Trophoblast cell (in vitro differentiated cells and primary cell): ENCODE measurements at regions not wholly inside any gene's neighbourhood (a gene's known extent, or its start where the extent isn't known, plus 50 kb on each side); places are given as distances from the start of the nearest gene placed in this dataset.

Experiments used
- DNase-seq, 2 donors: peaks; one replicate each; pipeline ENCODE4 v3.0.0-alpha.2; 2016
- H2AFZ ChIP-seq: 2 replicates; pipeline ENCODE4 v1.6.1; 2013; ENCODE audit warnings: low read length, moderate library complexity, mild to moderate bottlenecking; ENCODE audit not compliant: insufficient read depth, poor library complexity
- H2AK5ac ChIP-seq: 2 replicates; pipeline ENCODE4 v1.6.1; 2013; ENCODE audit warnings: mild to moderate bottlenecking, low read length
- H2BK120ac ChIP-seq: 2 replicates; pipeline ENCODE4 v1.6.1; 2013; ENCODE audit warnings: low read length, mild to moderate bottlenecking, moderate library complexity; ENCODE audit not compliant: insufficient read depth, poor library complexity
- H2BK12ac ChIP-seq: 2 replicates; pipeline ENCODE4 v1.6.1; 2013; ENCODE audit warnings: mild to moderate bottlenecking, low read length, moderate library complexity
- H2BK5ac ChIP-seq: 2 replicates; pipeline ENCODE4 v1.6.1; 2013; ENCODE audit warnings: low read length, low read depth, moderate library complexity, mild to moderate bottlenecking; ENCODE audit not compliant: poor library complexity
- H3K14ac ChIP-seq: 2 replicates; pipeline ENCODE4 v1.6.1; 2013; ENCODE audit warnings: mild to moderate bottlenecking, low read length
- H3K18ac ChIP-seq: 2 replicates; pipeline ENCODE4 v1.6.1; 2013; ENCODE audit warnings: mild to moderate bottlenecking, low read length
- H3K23ac ChIP-seq: 2 replicates; pipeline ENCODE4 v1.6.1; 2013; ENCODE audit warnings: low read length
- H3K27ac ChIP-seq: 2 replicates; pipeline ENCODE4 v1.5.1; 2013; ENCODE audit warnings: low read depth, mild to moderate bottlenecking, inconsistent platforms, low read length, moderate library complexity
- H3K27me3 ChIP-seq: 2 replicates; pipeline ENCODE4 v1.6.1; 2013; ENCODE audit warnings: inconsistent platforms, mild to moderate bottlenecking, low read length, moderate library complexity; ENCODE audit not compliant: insufficient read depth
- H3K36me3 ChIP-seq, 2 experiments: 1 replicate in 1 of 2; 2 replicates in 1 of 2; pipeline ENCODE4 v1.6.1; 2013; ENCODE audit warnings: low read length in 2 of 2, mild to moderate bottlenecking in 2 of 2, moderate library complexity in 1 of 2; ENCODE audit not compliant: insufficient read depth in 2 of 2, control insufficient read depth in 1 of 2
- H3K4ac ChIP-seq: 2 replicates; pipeline ENCODE4 v1.6.1; 2013; ENCODE audit warnings: low read depth, mild to moderate bottlenecking, low read length, moderate library complexity
- H3K4me1 ChIP-seq, 2 experiments: 1 replicate in 1 of 2; 2 replicates in 1 of 2; pipeline ENCODE4 v1.6.1; 2013; ENCODE audit warnings: low read length in 2 of 2, mild to moderate bottlenecking in 2 of 2, moderate library complexity in 1 of 2; ENCODE audit not compliant: insufficient read depth in 2 of 2, control insufficient read depth in 1 of 2
- H3K4me2 ChIP-seq: 2 replicates; pipeline ENCODE4 v1.6.1; 2013; ENCODE audit warnings: inconsistent platforms, mild to moderate bottlenecking, low read length, moderate library complexity
- H3K4me3 ChIP-seq: 2 replicates; pipeline ENCODE4 v1.5.1; 2013; ENCODE audit warnings: mild to moderate bottlenecking, low read depth, low read length, inconsistent platforms
- H3K79me1 ChIP-seq: one replicate; pipeline ENCODE4 v1.6.1; 2013; ENCODE audit warnings: low read length
- H3K79me2 ChIP-seq: 2 replicates; pipeline ENCODE4 v1.6.1; 2013; ENCODE audit warnings: low read length, mild to moderate bottlenecking; ENCODE audit not compliant: control insufficient read depth, insufficient read depth, poor library complexity
- H3K9ac ChIP-seq: 2 replicates; pipeline ENCODE4 v1.6.1; 2013; ENCODE audit warnings: mild to moderate bottlenecking, low read length
- H3K9me3 ChIP-seq: 2 replicates; pipeline ENCODE4 v1.6.1; 2013; ENCODE audit warnings: low read depth, mild to moderate bottlenecking, control low read depth, inconsistent platforms, low read length; ENCODE audit not compliant: insufficient read depth
- H4K12ac ChIP-seq: 2 replicates; pipeline ENCODE4 v1.6.1; 2013; ENCODE audit warnings: low read depth, mild to moderate bottlenecking, low read length, moderate library complexity
- H4K8ac ChIP-seq: 2 replicates; pipeline ENCODE4 v1.6.1; 2013; ENCODE audit warnings: low read depth, mild to moderate bottlenecking, low read length, moderate library complexity
- H4K91ac ChIP-seq: one replicate; pipeline ENCODE4 v1.6.1; 2013; ENCODE audit warnings: low read depth, mild to moderate bottlenecking, low read length, moderate library complexity
- WGBS: extraction: QIAGEN DNeasy Blood & Tissue Kit; methylation state at CpG from one replicate; pipeline ENCODE4 v1.1.7; 2013; ENCODE audit warnings: missing lambda C conversion rate; ENCODE audit not compliant: insufficient read length, insufficient coverage; ENCODE audit errors: extremely low coverage; 5-methylcytosine and 5-hydroxymethylcytosine counted together

DNA sequence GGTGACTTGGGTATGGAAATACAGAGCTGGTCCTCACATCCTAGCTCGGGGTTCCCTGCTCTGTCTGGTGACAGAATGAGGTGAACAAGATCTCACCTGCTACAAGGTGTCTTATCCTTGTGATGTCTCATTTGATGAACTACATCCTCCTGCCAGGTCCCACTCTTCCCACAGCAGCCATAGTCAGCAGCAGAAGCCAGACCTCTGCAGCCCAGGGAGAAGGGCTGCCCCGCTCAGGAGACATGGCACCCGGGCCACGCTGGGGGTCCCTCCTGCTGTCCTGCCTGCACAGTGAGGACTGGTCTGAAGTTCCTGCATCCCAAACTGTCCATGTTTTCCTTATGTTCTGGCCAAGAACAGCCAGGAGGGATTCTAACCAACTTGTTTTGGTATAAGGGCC is 414.1 kb downstream of the CTTN start:
- Histone ChIP-seq H3K4ac (no peak overlapping the region), H3K79me1 (no peaks in the 10 kb centered on the region), H3K18ac (no peak overlapping the region), H3K9me3 (peaks cover 2% of the 10 kb centered on the region), H3K27me3 (no peaks in the 10 kb centered on the region), H2BK5ac (no peak overlapping the region), H3K9ac (no peak overlapping the region), H4K12ac (no peak overlapping the region), H3K23ac (no peak overlapping the region), H2BK12ac (no peak overlapping the region), H2BK120ac (no peak overlapping the region), H2AFZ (no peak overlapping the region), H3K27ac (no peak overlapping the region), H4K91ac (no peak overlapping the region), H3K79me2 (no peaks in the 10 kb centered on the region), H3K4me3 (no peak overlapping the region), H3K14ac (no peak overlapping the region), H3K36me3 (no peaks in the 10 kb centered on the region), H3K4me2 (no peak overlapping the region), H3K4me1 (no peaks in the 10 kb centered on the region), H4K8ac (no peak overlapping the region), H2AK5ac (no peak overlapping the region)
- WGBS: no CpG with 5 or more reads among the region's 4 CpGs
- no peak for DNase-seq

DNA sequence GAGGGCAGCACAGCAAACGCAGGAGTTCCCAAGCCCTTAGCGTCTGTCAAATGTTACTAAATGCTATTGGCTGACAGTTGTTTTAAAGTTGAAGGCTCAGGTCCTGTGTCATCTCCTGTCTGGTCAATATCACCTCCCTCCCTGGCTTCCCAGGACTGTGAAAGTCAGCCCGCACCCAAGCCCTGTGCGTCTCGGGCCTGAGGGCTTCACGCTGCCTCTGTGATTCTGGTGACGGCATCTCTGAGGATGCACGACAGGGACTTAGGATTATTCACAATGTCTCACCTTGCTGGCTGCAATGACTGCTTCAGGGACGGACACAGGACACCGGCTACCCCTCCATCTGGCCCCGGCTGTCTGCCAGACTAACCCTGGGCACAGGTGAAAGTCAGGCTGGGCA is 415.3 kb downstream of the CTTN start:
- no peak for DNase-seq
- no peak overlapping the region for H4K91ac ChIP-seq
- no peaks in the 10 kb centered on the region for H3K27me3 ChIP-seq
- H2BK12ac ChIP-seq: no peak overlapping the region
- no peak overlapping the region for H2AK5ac ChIP-seq
- no peak overlapping the region for H3K4me2 ChIP-seq
- H3K27ac ChIP-seq: no peak overlapping the region
- H3K14ac ChIP-seq: no peak overlapping the region
- no peaks in the 10 kb centered on the region for H3K79me1 ChIP-seq
- no peak overlapping the region for H3K4me3 ChIP-seq
- no peak overlapping the region for H3K18ac ChIP-seq
- H3K23ac ChIP-seq: no peak overlapping the region
- no peak overlapping the region for H2BK120ac ChIP-seq
- H3K79me2 ChIP-seq: no peaks in the 10 kb centered on the region
- H2BK5ac ChIP-seq: no peak overlapping the region
- peaks cover 2% of the 10 kb centered on the region for H3K9me3 ChIP-seq
- H4K8ac ChIP-seq: no peak overlapping the region
- peaks cover 0 to 1% of the 10 kb centered on the region in 2 experiments for H3K4me1 ChIP-seq
- no peak overlapping the region for H4K12ac ChIP-seq
- H2AFZ ChIP-seq: no peak overlapping the region
- WGBS: no CpG with 5 or more reads among the region's 11 CpGs
- no peak overlapping the region for H3K4ac ChIP-seq
- no peaks in the 10 kb centered on the region for H3K36me3 ChIP-seq
- H3K9ac ChIP-seq: no peak overlapping the region

- Histone ChIP-seq H2BK12ac (no peak overlapping the region), H3K79me1 (no peaks in the 10 kb centered on the region), H3K14ac (no peak overlapping the region), H3K9ac (no peak overlapping the region), H2BK120ac (no peak overlapping the region), H3K4me1 (peaks cover 0 to 3% of the 10 kb centered on the region in 2 experiments), H3K27ac (no peak overlapping the region), H2AK5ac (no peak overlapping the region), H3K4me2 (no peak overlapping the region), H4K91ac (no peak overlapping the region), H3K23ac (no peak overlapping the region), H2BK5ac (no peak overlapping the region), H3K18ac (no peak overlapping the region), H3K36me3 (no peaks in the 10 kb centered on the region), H3K4me3 (no peak overlapping the region), H3K9me3 (peaks cover 2% of the 10 kb centered on the region), H4K8ac (no peak overlapping the region), H3K4ac (no peak overlapping the region), H3K79me2 (no peaks in the 10 kb centered on the region), H4K12ac (no peak overlapping the region), H2AFZ (no peak overlapping the region), H3K27me3 (no peaks in the 10 kb centered on the region)
- no CpG with 5 or more reads among the region's 7 CpGs for WGBS
- DNase-seq: no peak
Measured at GRCh38 chr11:70815485-70815832, 417.1 kb downstream of the CTTN start.

GRCh38 chr11:70816156-70816678 is 417.9 kb downstream of the CTTN start:
- peaks cover 2% of the 10 kb centered on the region for H3K9me3 ChIP-seq
- H3K79me1 ChIP-seq: no peaks in the 10 kb centered on the region
- H3K36me3 ChIP-seq: no peaks in the 10 kb centered on the region
- H2BK12ac ChIP-seq: no peak overlapping the region
- no peak overlapping the region for H3K4ac ChIP-seq
- no peak overlapping the region for H3K9ac ChIP-seq
- no peak overlapping the region for H3K4me3 ChIP-seq
- H3K4me1 ChIP-seq: peaks cover 0 to 3% of the 10 kb centered on the region in 2 experiments
- no peak overlapping the region for H4K12ac ChIP-seq
- H3K14ac ChIP-seq: no peak overlapping the region
- no peaks in the 10 kb centered on the region for H3K27me3 ChIP-seq
- no peak overlapping the region for H3K18ac ChIP-seq
- H3K79me2 ChIP-seq: no peaks in the 10 kb centered on the region
- no peak overlapping the region for H4K8ac ChIP-seq
- no peak overlapping the region for H3K27ac ChIP-seq
- H3K4me2 ChIP-seq: no peak overlapping the region
- no CpG with 5 or more reads among the region's 10 CpGs for WGBS
- no peak for DNase-seq
- H4K91ac ChIP-seq: no peak overlapping the region
- H2BK5ac ChIP-seq: no peak overlapping the region
- H3K23ac ChIP-seq: no peak overlapping the region
- H2BK120ac ChIP-seq: no peak overlapping the region
- no peak overlapping the region for H2AFZ ChIP-seq
- H2AK5ac ChIP-seq: no peak overlapping the region
